ENCODE measurements at regions not wholly inside any gene's neighbourhood (a gene's known extent, or its start where the extent isn't known, plus 50 kb on each side); places are given as distances from the start of the nearest gene placed in this dataset.

DNA sequence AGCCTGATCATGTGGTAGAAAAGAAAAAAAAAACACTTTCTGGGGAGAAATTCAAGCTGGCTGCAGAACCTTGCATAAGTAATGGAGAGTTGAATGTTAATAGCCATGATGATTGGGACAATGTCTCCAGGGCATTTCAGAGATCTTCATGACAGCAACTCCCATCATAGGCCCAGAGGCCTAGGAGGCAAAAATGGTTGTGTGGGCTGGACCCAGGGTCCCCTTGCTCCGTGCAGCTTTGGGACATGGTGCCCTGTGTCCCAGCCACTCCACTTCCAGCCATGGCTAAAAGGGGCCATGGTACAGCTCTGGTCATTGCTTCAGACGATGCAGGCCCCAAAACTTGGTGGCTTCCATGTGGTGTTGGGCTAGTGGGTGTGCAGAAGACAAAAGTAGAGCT is 1170.9 kb downstream of the C4orf33 start:
- DNase-seq (ENCODE audit: low spot score) = no peak
- in situ Hi-C loops (cut with MboI; ENCODE audit: low pct_unique_long_range_greater_than_20kb, low sequenced_read_pairs, unreplicated experiment) = no loop called here
- no peak for TF ChIP-seq CTCF (IDR thresholded peaks at IDR 0.05; ENCODE audit: extremely low read depth, insufficient read depth, missing control alignments)

- in situ Hi-C loops (cut with MboI; ENCODE audit: low pct_unique_long_range_greater_than_20kb, low sequenced_read_pairs, unreplicated experiment) = no loop called here
- TF ChIP-seq CTCF (IDR thresholded peaks at IDR 0.05; ENCODE audit: extremely low read depth, insufficient read depth, missing control alignments) = no peak
- no peak for DNase-seq (ENCODE audit: low spot score)
Measured at GRCh38 chr4:130288576-130288975, 1192.6 kb downstream of the C4orf33 start.

DNA sequence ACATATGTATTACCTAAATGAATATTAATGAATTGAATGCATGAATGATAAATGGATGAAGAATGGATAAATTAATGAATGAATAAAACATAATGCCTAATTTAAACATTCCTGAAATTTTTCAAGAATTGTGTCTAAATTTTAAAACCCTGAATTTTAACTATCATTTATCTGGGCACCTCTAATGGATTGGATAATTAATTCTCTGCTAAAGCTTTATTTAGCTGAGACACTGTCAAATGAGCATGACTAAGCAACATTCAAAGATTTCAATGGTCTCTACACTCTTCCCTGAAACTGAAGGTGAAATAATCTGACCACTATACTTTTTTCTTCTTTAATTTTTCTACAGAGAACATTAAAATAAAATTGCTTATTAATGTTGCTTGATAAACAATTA is 1197.7 kb downstream of the C4orf33 start:
- in situ Hi-C loops (cut with MboI; ENCODE audit: low pct_unique_long_range_greater_than_20kb, low sequenced_read_pairs, unreplicated experiment) = no loop called here
- TF ChIP-seq CTCF (IDR thresholded peaks at IDR 0.05; ENCODE audit: extremely low read depth, insufficient read depth, missing control alignments) = no peak
- DNase-seq (ENCODE audit: low spot score) = no peak

GRCh38 chr4:130296448-130296847 is 1200.5 kb downstream of the C4orf33 start:
- TF ChIP-seq CTCF (IDR thresholded peaks at IDR 0.05; ENCODE audit: extremely low read depth, insufficient read depth, missing control alignments) = no peak
- in situ Hi-C loops (cut with MboI; ENCODE audit: low pct_unique_long_range_greater_than_20kb, low sequenced_read_pairs, unreplicated experiment) = no loop called here

GRCh38 chr4:130306566-130306965 is 1210.6 kb downstream of the C4orf33 start:
- in situ Hi-C loops (cut with MboI; ENCODE audit: low pct_unique_long_range_greater_than_20kb, low sequenced_read_pairs, unreplicated experiment) = no loop called here
- no peak for DNase-seq (ENCODE audit: low spot score)
- peak; percentile 39 for TF ChIP-seq CTCF (IDR thresholded peaks at IDR 0.05; ENCODE audit: extremely low read depth, insufficient read depth, missing control alignments)

More at GRCh38 chr4:130296448-130296847, 1200.5 kb downstream of the C4orf33 start:
- DNase-seq (ENCODE audit: low spot score) = no peak

DNA sequence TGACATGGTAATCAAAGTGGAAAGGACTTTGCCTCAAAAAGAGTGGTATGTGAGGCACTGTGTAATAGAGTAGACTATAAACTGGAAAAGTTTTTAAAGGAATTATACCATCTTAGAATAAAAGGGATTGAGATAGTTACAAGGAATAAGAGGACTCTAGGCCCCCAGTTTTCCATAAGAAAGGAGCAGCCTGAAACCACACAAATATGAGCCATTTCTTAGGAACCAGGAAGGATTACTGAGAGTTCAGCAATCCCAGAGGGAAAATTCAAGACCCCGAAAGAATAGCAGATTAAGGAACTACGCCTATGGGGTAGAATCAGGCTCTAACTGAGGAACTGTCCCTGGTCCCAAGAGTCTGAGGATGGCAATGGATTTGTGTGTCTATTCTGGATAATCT is 1213.3 kb downstream of the C4orf33 start:
- DNase-seq (ENCODE audit: low spot score) = no peak
- in situ Hi-C loops (cut with MboI; ENCODE audit: low pct_unique_long_range_greater_than_20kb, low sequenced_read_pairs, unreplicated experiment) = no loop called here
- TF ChIP-seq CTCF (IDR thresholded peaks at IDR 0.05; ENCODE audit: extremely low read depth, insufficient read depth, missing control alignments) = no peak

GRCh38 chr4:130322439-130322838 is 1226.5 kb downstream of the C4orf33 start:
- in situ Hi-C loops (cut with MboI; ENCODE audit: low pct_unique_long_range_greater_than_20kb, low sequenced_read_pairs, unreplicated experiment) = no loop called here
- DNase-seq (ENCODE audit: low spot score) = no peak
- TF ChIP-seq CTCF (IDR thresholded peaks at IDR 0.05; ENCODE audit: extremely low read depth, insufficient read depth, missing control alignments) = no peak

Data from GM13977 (cell line).